ENCODE measurements at regions not wholly inside any gene's neighbourhood (a gene's known extent, or its start where the extent isn't known, plus 50 kb on each side); places are given as distances from the start of the nearest gene placed in this dataset.
A peak's percentile ranks its signal among the peaks of the same experiment; 100 is the strongest.

DNA sequence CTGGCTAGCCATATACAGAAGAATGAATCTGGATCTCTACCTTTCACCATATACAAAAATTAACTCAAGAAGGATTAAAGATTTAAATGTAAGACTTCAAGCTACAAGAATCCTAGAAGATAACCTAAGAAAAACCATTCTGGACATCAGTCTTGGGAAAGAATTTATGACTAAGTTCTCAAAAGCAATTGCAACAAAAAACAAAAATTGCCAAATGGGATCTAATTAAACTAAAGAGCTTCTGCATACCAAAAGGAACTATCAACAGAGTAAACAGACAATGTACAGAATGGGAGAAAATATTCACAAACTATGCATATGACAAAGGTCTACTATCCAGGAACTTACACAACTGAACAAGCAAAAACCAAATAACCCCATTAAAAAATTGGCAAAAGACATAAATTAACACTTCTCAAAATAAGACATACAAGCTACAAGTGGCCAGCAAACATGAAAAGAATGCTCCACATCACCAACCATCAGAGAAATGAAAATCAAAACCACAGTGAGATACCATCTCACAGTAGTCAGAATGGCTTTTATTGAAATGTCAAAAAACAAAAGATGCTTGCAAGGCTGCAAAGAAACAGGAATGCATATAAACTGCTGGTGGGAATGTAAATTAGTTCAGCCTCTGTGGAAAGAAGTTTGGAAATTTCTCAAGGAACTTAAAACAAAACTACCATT is 66.8 kb upstream of the RSPO3 start:
- H3K27me3 ChIP-seq, result no peaks in the 10 kb centered on the region
- no peak for TF ChIP-seq CTCF (IDR thresholded peaks at IDR 0.05; ENCODE audit: low read depth, low read length)
- DNase-seq (ENCODE audit: low read depth in 1 of 2, low spot score in 1 of 2), result peak in 1 of 2 donors; percentile 11
- H3K9me3 ChIP-seq (ENCODE audit: low read depth), result no peaks in the 10 kb centered on the region
- no peaks in the 10 kb centered on the region for H3K4me1 ChIP-seq (ENCODE audit: low read depth)
- H3K4me3 ChIP-seq, result no peak overlapping the region
- H3K36me3 ChIP-seq, result no peaks in the 10 kb centered on the region
- H3K27ac ChIP-seq, result no peak overlapping the region

DNA sequence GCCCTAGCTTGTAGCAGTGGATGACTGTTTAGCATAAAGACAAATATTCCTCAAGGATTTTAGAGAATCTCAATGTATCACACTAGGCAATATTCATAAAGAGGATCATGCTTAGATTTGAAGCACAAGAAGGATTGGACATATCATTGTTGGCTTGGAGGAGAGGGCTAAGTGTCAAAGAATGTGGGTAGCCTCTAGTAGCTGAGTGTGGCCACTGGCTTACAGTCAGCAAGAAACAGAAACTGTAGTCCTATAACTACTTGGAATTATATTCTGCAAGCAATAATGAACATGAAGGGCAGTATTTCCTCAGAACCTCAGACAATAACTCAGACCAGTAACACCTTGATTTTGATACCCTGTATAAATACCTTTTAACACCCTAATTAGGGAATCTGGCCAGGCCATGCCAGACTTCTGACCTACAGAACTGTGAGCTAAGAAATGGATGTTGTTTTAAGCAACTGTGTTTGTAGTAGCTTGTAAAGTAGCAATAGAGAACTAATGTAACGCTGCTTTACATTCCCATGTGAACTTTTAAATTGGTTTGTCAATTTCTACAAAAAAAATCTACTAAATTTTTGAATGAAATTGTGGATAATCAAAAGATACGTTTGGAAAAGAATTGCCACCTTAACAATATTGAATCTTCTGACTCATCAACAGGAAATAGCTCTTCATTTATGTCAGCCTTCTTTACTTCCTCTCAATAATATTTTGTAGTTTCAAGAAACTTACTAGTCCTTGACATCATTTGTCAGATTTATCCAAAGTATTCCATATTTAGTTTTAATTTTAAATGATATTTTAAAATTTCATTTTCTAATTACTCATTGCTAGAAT is 65.2 kb upstream of the RSPO3 start:
- H3K4me3 ChIP-seq, result no peak overlapping the region
- DNase-seq (ENCODE audit: low read depth in 1 of 2, low spot score in 1 of 2), result peak in 1 of 2 donors; percentile 4

DNA sequence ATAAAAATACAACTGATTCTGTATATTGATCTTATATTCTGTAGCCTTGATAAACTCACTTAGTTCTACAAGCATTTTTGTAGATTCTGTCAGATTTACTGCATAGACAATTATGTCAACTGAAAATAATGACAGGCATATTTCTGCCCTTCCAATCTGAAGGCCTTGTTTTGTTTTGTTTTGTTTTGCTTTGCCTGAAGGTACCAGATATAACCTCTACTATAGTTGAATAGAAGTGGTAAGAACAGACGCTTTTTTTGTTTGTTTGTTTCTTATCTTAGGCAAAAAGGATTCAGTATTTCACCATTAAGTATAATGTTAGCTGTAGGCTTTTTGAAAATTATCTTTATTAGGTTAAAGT is 64.6 kb upstream of the RSPO3 start:
- TF ChIP-seq CTCF (IDR thresholded peaks at IDR 0.05; ENCODE audit: low read depth, low read length), result no peak
- H3K9me3 ChIP-seq (ENCODE audit: low read depth), result no peaks in the 10 kb centered on the region
- H3K27ac ChIP-seq, result no peak overlapping the region
- H3K4me3 ChIP-seq, result no peak overlapping the region
- H3K4me1 ChIP-seq (ENCODE audit: low read depth), result no peaks in the 10 kb centered on the region
- no peaks in the 10 kb centered on the region for H3K27me3 ChIP-seq
- no peak for DNase-seq (ENCODE audit: low read depth in 1 of 2, low spot score in 1 of 2)
- H3K36me3 ChIP-seq, result no peaks in the 10 kb centered on the region

More for the DNA sequence above, 65.2 kb upstream of the RSPO3 start:
- no peak for TF ChIP-seq CTCF (IDR thresholded peaks at IDR 0.05; ENCODE audit: low read depth, low read length)
- H3K27ac ChIP-seq, result no peak overlapping the region
- H3K4me1 ChIP-seq (ENCODE audit: low read depth), result no peaks in the 10 kb centered on the region
- no peaks in the 10 kb centered on the region for H3K9me3 ChIP-seq (ENCODE audit: low read depth)
- H3K27me3 ChIP-seq, result no peaks in the 10 kb centered on the region
- no peaks in the 10 kb centered on the region for H3K36me3 ChIP-seq

- peak in 1 of 2 donors; percentile 12 for DNase-seq (ENCODE audit: low read depth in 1 of 2, low spot score in 1 of 2)
- H3K9me3 ChIP-seq (ENCODE audit: low read depth), result no peaks in the 10 kb centered on the region
- H3K36me3 ChIP-seq, result no peaks in the 10 kb centered on the region
- no peaks in the 10 kb centered on the region for H3K4me1 ChIP-seq (ENCODE audit: low read depth)
- no peak for TF ChIP-seq CTCF (IDR thresholded peaks at IDR 0.05; ENCODE audit: low read depth, low read length)
- no peaks in the 10 kb centered on the region for H3K27me3 ChIP-seq
- H3K27ac ChIP-seq, result no peak overlapping the region
- no peak overlapping the region for H3K4me3 ChIP-seq
Measured at GRCh38 chr6:127058027-127058426, 60.4 kb upstream of the RSPO3 start.

GRCh38 chr6:127058936-127059335 is 59.5 kb upstream of the RSPO3 start:
- no peak overlapping the region for H3K27ac ChIP-seq
- H3K27me3 ChIP-seq, result no peaks in the 10 kb centered on the region
- no peaks in the 10 kb centered on the region for H3K9me3 ChIP-seq (ENCODE audit: low read depth)
- no peaks in the 10 kb centered on the region for H3K36me3 ChIP-seq
- H3K4me1 ChIP-seq (ENCODE audit: low read depth), result no peaks in the 10 kb centered on the region
- no peak overlapping the region for H3K4me3 ChIP-seq
- no peak for TF ChIP-seq CTCF (IDR thresholded peaks at IDR 0.05; ENCODE audit: low read depth, low read length)
- DNase-seq (ENCODE audit: low read depth in 1 of 2, low spot score in 1 of 2), result no peak

Measured in cardiac muscle cell (in vitro differentiated cells and primary cell).